GM12878 (cell line): ENCODE measurements at regions not wholly inside any gene's neighbourhood (a gene's known extent, or its start where the extent isn't known, plus 50 kb on each side); places are given as distances from the start of the nearest gene placed in this dataset.

Experiments
- BRCA1 ChIP-seq: IDR thresholded peaks from 2 replicates; pipeline ENCODE4 v1.6.1; 2011; ENCODE audit warnings: low read depth, low read length, improper control_type of control experiment
- CEBPB ChIP-seq, 2 experiments: fragments of 150-350 bp in 1 of 2; IDR thresholded peaks; 2 replicates each; pipeline ENCODE4 v1.6.1; 2012 to 2014; ENCODE audit warnings: low read depth in 2 of 2, low read length in 2 of 2, borderline replicate concordance in 1 of 2, inconsistent platforms in 1 of 2
- POLR2A ChIP-seq: IDR thresholded peaks from 2 replicates; pipeline ENCODE4 v1.6.1; 2011; ENCODE audit warnings: low read depth, mild to moderate bottlenecking, low read length
- SPI1 ChIP-seq: IDR thresholded peaks from 2 replicates; pipeline ENCODE4 v1.6.1; 2011; ENCODE audit warnings: low read depth, mild to moderate bottlenecking, low read length, moderate library complexity, borderline replicate concordance; ENCODE audit not compliant: insufficient read depth
- TF ChIP-seq, protein P1 (sequence below): IDR thresholded peaks from 2 replicates; pipeline ENCODE4 v1.6.1; 2011; ENCODE audit warnings: borderline replicate concordance, low read depth, mild to moderate bottlenecking, moderate library complexity, mixed read lengths, low read length; ENCODE audit not compliant: insufficient read depth; ENCODE audit errors: extremely low read length
- TF ChIP-seq, protein P2 (sequence below), 3 experiments: IDR thresholded peaks in 2 of 3; conservative IDR thresholded peaks in 1 of 3; 2 replicates each; pipeline ENCODE4 v1.5.1; 2011; ENCODE audit warnings: low read depth in 3 of 3, low read length in 3 of 3, mild to moderate bottlenecking in 3 of 3, control low read depth in 2 of 3, moderate library complexity in 2 of 3, inconsistent platforms in 1 of 3, mixed read lengths in 1 of 3; ENCODE audit not compliant: control insufficient read depth in 2 of 3, insufficient read depth in 1 of 3; ENCODE audit errors: extremely low read depth in 1 of 3
- TF ChIP-seq, protein P3 (sequence below): IDR thresholded peaks from 2 replicates; pipeline ENCODE4 v1.6.1; 2012; ENCODE audit warnings: low read length, inconsistent platforms

- TF ChIP-seq, protein P1, sequence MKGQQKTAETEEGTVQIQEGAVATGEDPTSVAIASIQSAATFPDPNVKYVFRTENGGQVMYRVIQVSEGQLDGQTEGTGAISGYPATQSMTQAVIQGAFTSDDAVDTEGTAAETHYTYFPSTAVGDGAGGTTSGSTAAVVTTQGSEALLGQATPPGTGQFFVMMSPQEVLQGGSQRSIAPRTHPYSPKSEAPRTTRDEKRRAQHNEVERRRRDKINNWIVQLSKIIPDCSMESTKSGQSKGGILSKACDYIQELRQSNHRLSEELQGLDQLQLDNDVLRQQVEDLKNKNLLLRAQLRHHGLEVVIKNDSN, result no peak
- TF ChIP-seq, protein P2, sequence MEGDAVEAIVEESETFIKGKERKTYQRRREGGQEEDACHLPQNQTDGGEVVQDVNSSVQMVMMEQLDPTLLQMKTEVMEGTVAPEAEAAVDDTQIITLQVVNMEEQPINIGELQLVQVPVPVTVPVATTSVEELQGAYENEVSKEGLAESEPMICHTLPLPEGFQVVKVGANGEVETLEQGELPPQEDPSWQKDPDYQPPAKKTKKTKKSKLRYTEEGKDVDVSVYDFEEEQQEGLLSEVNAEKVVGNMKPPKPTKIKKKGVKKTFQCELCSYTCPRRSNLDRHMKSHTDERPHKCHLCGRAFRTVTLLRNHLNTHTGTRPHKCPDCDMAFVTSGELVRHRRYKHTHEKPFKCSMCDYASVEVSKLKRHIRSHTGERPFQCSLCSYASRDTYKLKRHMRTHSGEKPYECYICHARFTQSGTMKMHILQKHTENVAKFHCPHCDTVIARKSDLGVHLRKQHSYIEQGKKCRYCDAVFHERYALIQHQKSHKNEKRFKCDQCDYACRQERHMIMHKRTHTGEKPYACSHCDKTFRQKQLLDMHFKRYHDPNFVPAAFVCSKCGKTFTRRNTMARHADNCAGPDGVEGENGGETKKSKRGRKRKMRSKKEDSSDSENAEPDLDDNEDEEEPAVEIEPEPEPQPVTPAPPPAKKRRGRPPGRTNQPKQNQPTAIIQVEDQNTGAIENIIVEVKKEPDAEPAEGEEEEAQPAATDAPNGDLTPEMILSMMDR (IDR thresholded peaks at IDR 0.05 in 2 of 3, conservative IDR thresholded peaks at IDR 0.05 in 1 of 3; ENCODE audit: control insufficient read depth in 2 of 3, extremely low read depth in 1 of 3, insufficient read depth in 1 of 3, low read depth in 3 of 3, low read length in 3 of 3), result no peak
- TF ChIP-seq SPI1, result no peak
- TF ChIP-seq, protein P3, sequence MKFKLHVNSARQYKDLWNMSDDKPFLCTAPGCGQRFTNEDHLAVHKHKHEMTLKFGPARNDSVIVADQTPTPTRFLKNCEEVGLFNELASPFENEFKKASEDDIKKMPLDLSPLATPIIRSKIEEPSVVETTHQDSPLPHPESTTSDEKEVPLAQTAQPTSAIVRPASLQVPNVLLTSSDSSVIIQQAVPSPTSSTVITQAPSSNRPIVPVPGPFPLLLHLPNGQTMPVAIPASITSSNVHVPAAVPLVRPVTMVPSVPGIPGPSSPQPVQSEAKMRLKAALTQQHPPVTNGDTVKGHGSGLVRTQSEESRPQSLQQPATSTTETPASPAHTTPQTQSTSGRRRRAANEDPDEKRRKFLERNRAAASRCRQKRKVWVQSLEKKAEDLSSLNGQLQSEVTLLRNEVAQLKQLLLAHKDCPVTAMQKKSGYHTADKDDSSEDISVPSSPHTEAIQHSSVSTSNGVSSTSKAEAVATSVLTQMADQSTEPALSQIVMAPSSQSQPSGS, result no peak
- TF ChIP-seq POLR2A, result no peak
- no peak for TF ChIP-seq CEBPB (IDR thresholded peaks at IDR 0.05; ENCODE audit: borderline replicate concordance in 1 of 2, low read depth in 2 of 2, low read length in 2 of 2)
- TF ChIP-seq BRCA1, result no peak
These were observed 556.2 kb upstream of the EEF2KMT start for GRCh38 chr16:5653789-5654188.
